ENCODE measurements at regions not wholly inside any gene's neighbourhood (a gene's known extent, or its start where the extent isn't known, plus 50 kb on each side); places are given as distances from the start of the nearest gene placed in this dataset.

- Histone ChIP-seq H3K27me3 (ENCODE audit: control insufficient read depth, insufficient read depth, low read length) (no peaks in the 10 kb centered on the region), H3K27ac (ENCODE audit: low read depth, low read length) (no peak overlapping the region), H3K4me1 (ENCODE audit: control insufficient read depth, insufficient read depth, low read length) (no peaks in the 10 kb centered on the region), H3K9ac (ENCODE audit: low read length) (no peak overlapping the region), H3K36me3 (ENCODE audit: control insufficient read depth, insufficient read depth, low read length) (no peaks in the 10 kb centered on the region), H3K4me3 (ENCODE audit: low read length) (no peak overlapping the region)
These were observed 1997.6 kb upstream of the WWC1 start for GRCh38 chr5:166293892-166294291.

- no peak overlapping the region for H3K27ac ChIP-seq (ENCODE audit: low read depth, low read length)
- H3K9ac ChIP-seq (ENCODE audit: low read length): no peak overlapping the region
- no peak overlapping the region for H3K4me3 ChIP-seq (ENCODE audit: low read length)
- no peaks in the 10 kb centered on the region for H3K27me3 ChIP-seq (ENCODE audit: control insufficient read depth, insufficient read depth, low read length)
- H3K36me3 ChIP-seq (ENCODE audit: control insufficient read depth, insufficient read depth, low read length): no peaks in the 10 kb centered on the region
- H3K4me1 ChIP-seq (ENCODE audit: control insufficient read depth, insufficient read depth, low read length): no peaks in the 10 kb centered on the region
These were observed 1989.3 kb upstream of the WWC1 start for GRCh38 chr5:166302166-166302565.

GRCh38 chr5:166317425-166317824, 1974.0 kb upstream of the WWC1 start:
- H3K4me3 ChIP-seq (ENCODE audit: low read length): no peak overlapping the region
- no peak overlapping the region for H3K27ac ChIP-seq (ENCODE audit: low read depth, low read length)
- H3K27me3 ChIP-seq (ENCODE audit: control insufficient read depth, insufficient read depth, low read length): no peaks in the 10 kb centered on the region
- H3K4me1 ChIP-seq (ENCODE audit: control insufficient read depth, insufficient read depth, low read length): no peaks in the 10 kb centered on the region
- H3K9ac ChIP-seq (ENCODE audit: low read length): no peak overlapping the region
- H3K36me3 ChIP-seq (ENCODE audit: control insufficient read depth, insufficient read depth, low read length): no peaks in the 10 kb centered on the region

GRCh38 chr5:166320920-166321480, 1970.4 kb upstream of the WWC1 start:
- no peaks in the 10 kb centered on the region for H3K27me3 ChIP-seq (ENCODE audit: control insufficient read depth, insufficient read depth, low read length)
- no peak overlapping the region for H3K27ac ChIP-seq (ENCODE audit: low read depth, low read length)
- H3K4me1 ChIP-seq (ENCODE audit: control insufficient read depth, insufficient read depth, low read length): no peaks in the 10 kb centered on the region
- H3K4me3 ChIP-seq (ENCODE audit: low read length): no peak overlapping the region
- no peaks in the 10 kb centered on the region for H3K36me3 ChIP-seq (ENCODE audit: control insufficient read depth, insufficient read depth, low read length)
- no peak overlapping the region for H3K9ac ChIP-seq (ENCODE audit: low read length)

- Histone ChIP-seq H3K9ac (ENCODE audit: low read length) (no peak overlapping the region), H3K4me1 (ENCODE audit: control insufficient read depth, insufficient read depth, low read length) (no peaks in the 10 kb centered on the region), H3K36me3 (ENCODE audit: control insufficient read depth, insufficient read depth, low read length) (no peaks in the 10 kb centered on the region), H3K27me3 (ENCODE audit: control insufficient read depth, insufficient read depth, low read length) (no peaks in the 10 kb centered on the region), H3K27ac (ENCODE audit: low read depth, low read length) (no peak overlapping the region), H3K4me3 (ENCODE audit: low read length) (no peak overlapping the region)
These were observed 1967.1 kb upstream of the WWC1 start for GRCh38 chr5:166324372-166324771.

- H3K4me3 ChIP-seq (ENCODE audit: low read length): no peak overlapping the region
- H3K36me3 ChIP-seq (ENCODE audit: control insufficient read depth, insufficient read depth, low read length): no peaks in the 10 kb centered on the region
These were observed 1962.2 kb upstream of the WWC1 start for GRCh38 chr5:166329149-166329800.

GRCh38 chr5:166330036-166330435, 1961.4 kb upstream of the WWC1 start:
- H3K4me1 ChIP-seq (ENCODE audit: control insufficient read depth, insufficient read depth, low read length): no peaks in the 10 kb centered on the region

More at GRCh38 chr5:166329149-166329800, 1962.2 kb upstream of the WWC1 start:
- Histone ChIP-seq H3K4me1 (ENCODE audit: control insufficient read depth, insufficient read depth, low read length) (no peaks in the 10 kb centered on the region), H3K9ac (ENCODE audit: low read length) (no peak overlapping the region), H3K27me3 (ENCODE audit: control insufficient read depth, insufficient read depth, low read length) (no peaks in the 10 kb centered on the region), H3K27ac (ENCODE audit: low read depth, low read length) (no peak overlapping the region)

GRCh38 chr5:166331521-166331920, 1959.9 kb upstream of the WWC1 start:
- no peaks in the 10 kb centered on the region for H3K27me3 ChIP-seq (ENCODE audit: control insufficient read depth, insufficient read depth, low read length)
- H3K9ac ChIP-seq (ENCODE audit: low read length): no peak overlapping the region
- no peaks in the 10 kb centered on the region for H3K36me3 ChIP-seq (ENCODE audit: control insufficient read depth, insufficient read depth, low read length)
- no peak overlapping the region for H3K4me3 ChIP-seq (ENCODE audit: low read length)
- no peak overlapping the region for H3K27ac ChIP-seq (ENCODE audit: low read depth, low read length)
- H3K4me1 ChIP-seq (ENCODE audit: control insufficient read depth, insufficient read depth, low read length): no peaks in the 10 kb centered on the region

More at GRCh38 chr5:166330036-166330435, 1961.4 kb upstream of the WWC1 start:
- Histone ChIP-seq H3K27me3 (ENCODE audit: control insufficient read depth, insufficient read depth, low read length) (no peaks in the 10 kb centered on the region), H3K36me3 (ENCODE audit: control insufficient read depth, insufficient read depth, low read length) (no peaks in the 10 kb centered on the region), H3K4me3 (ENCODE audit: low read length) (no peak overlapping the region), H3K27ac (ENCODE audit: low read depth, low read length) (no peak overlapping the region), H3K9ac (ENCODE audit: low read length) (no peak overlapping the region)

GRCh38 chr5:166338801-166339200, 1952.6 kb upstream of the WWC1 start:
- Histone ChIP-seq H3K27me3 (ENCODE audit: control insufficient read depth, insufficient read depth, low read length) (no peaks in the 10 kb centered on the region), H3K36me3 (ENCODE audit: control insufficient read depth, insufficient read depth, low read length) (no peaks in the 10 kb centered on the region), H3K4me1 (ENCODE audit: control insufficient read depth, insufficient read depth, low read length) (no peaks in the 10 kb centered on the region), H3K4me3 (ENCODE audit: low read length) (no peak overlapping the region), H3K27ac (ENCODE audit: low read depth, low read length) (no peak overlapping the region), H3K9ac (ENCODE audit: low read length) (no peak overlapping the region)

- Histone ChIP-seq H3K4me1 (ENCODE audit: control insufficient read depth, insufficient read depth, low read length) (no peaks in the 10 kb centered on the region), H3K36me3 (ENCODE audit: control insufficient read depth, insufficient read depth, low read length) (no peaks in the 10 kb centered on the region), H3K27me3 (ENCODE audit: control insufficient read depth, insufficient read depth, low read length) (no peaks in the 10 kb centered on the region), H3K4me3 (ENCODE audit: low read length) (no peak overlapping the region), H3K9ac (ENCODE audit: low read length) (no peak overlapping the region), H3K27ac (ENCODE audit: low read depth, low read length) (no peak overlapping the region)
These were observed 1951.4 kb upstream of the WWC1 start for GRCh38 chr5:166340039-166340438.

- no peak overlapping the region for H3K4me3 ChIP-seq (ENCODE audit: low read length)
- no peaks in the 10 kb centered on the region for H3K36me3 ChIP-seq (ENCODE audit: control insufficient read depth, insufficient read depth, low read length)
- no peaks in the 10 kb centered on the region for H3K4me1 ChIP-seq (ENCODE audit: control insufficient read depth, insufficient read depth, low read length)
- H3K27me3 ChIP-seq (ENCODE audit: control insufficient read depth, insufficient read depth, low read length): no peaks in the 10 kb centered on the region
- H3K9ac ChIP-seq (ENCODE audit: low read length): no peak overlapping the region
- H3K27ac ChIP-seq (ENCODE audit: low read depth, low read length): no peak overlapping the region
These were observed 1949.6 kb upstream of the WWC1 start for GRCh38 chr5:166341740-166342337.

- Histone ChIP-seq H3K36me3 (ENCODE audit: control insufficient read depth, insufficient read depth, low read length) (no peaks in the 10 kb centered on the region), H3K9ac (ENCODE audit: low read length) (no peak overlapping the region), H3K27ac (ENCODE audit: low read depth, low read length) (no peak overlapping the region), H3K27me3 (ENCODE audit: control insufficient read depth, insufficient read depth, low read length) (no peaks in the 10 kb centered on the region), H3K4me3 (ENCODE audit: low read length) (no peak overlapping the region), H3K4me1 (ENCODE audit: control insufficient read depth, insufficient read depth, low read length) (no peaks in the 10 kb centered on the region)
These were observed 1949.0 kb upstream of the WWC1 start for GRCh38 chr5:166342402-166342801.

Measured in rectal smooth muscle tissue (tissue), 1 donor.